HG02884 (cell line): ENCODE measurements at regions not wholly inside any gene's neighbourhood (a gene's known extent, or its start where the extent isn't known, plus 50 kb on each side); places are given as distances from the start of the nearest gene placed in this dataset.
"Not testable (repeated sequence)": the region's sequence is repeated elsewhere in the genome, so short reads cannot be mapped to it uniquely, and the experiment has no call there.

Experiments
- ATAC-seq: cut with Tn5 transposase; IDR thresholded peaks from one replicate; pipeline ENCODE4 v1.9.1; 2021; ENCODE audit warnings: mild to moderate bottlenecking, moderate library complexity; ENCODE audit not compliant: unreplicated experiment

GRCh38 chrX:106493210-106493816, 118.5 kb upstream of the RADX start:
- ATAC-seq: not testable (repeated sequence)

DNA sequence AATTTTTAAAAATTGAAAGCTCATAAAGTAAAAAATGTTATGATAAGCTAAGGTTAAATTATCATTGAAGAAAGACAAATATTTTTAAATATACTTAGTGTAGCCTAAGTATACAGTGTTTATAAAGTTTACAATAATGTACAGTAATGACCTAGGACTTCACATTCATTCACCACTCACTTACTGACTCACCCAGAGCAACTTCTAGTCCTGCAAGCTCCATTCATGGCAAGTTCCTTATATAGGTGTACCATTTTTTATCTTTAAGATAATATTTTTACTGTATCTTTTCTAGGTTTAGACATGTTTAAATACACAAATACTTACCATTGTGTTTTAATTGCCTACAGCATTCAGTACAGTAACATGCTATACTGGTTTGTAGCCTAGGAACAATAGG, 112.3 kb upstream of the RADX start:
- no peak for ATAC-seq

DNA sequence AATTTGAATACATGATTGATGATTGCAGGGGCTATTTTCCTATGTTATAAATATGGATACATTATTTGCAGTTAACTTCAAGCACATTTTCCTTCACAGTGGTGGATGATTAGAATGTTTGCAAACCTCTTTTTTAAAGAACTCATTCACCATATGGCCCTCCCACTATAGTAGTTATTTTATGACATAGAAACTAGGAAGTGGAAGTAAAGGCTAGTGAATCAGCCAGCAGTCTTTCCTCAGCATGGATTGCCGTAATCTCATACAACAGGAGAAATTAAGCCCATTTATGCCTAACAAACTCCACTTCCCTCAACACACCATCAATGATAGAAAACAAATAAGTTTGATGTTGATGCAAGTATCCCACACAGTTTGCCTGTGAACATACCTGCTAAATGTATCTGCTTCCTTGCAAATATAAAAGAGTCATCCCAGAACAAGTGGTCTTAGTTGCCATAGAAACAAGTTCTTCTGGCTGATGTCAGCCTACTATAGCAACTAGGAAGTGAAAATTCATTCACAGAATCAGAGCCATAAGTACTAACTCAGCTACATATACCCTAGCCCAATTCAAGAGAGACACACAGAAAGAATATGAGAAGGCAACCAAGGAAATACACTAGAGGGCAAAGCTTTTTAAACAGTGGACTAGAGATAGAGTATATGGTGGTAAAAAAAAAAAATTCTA, 100.9 kb upstream of the RADX start:
- peak; percentile 70 for ATAC-seq
